T-helper 1 cell treated with Interleukin-12 subunit alpha and Interleukin-12 subunit beta and Interleukin-4 antibody, amounts not matched to agents 30 μg/mL and 1 μg/mL, for 36 hours (primary cell): ENCODE measurements at regions not wholly inside any gene's neighbourhood (a gene's known extent, or its start where the extent isn't known, plus 50 kb on each side); places are given as distances from the start of the nearest gene placed in this dataset.

Source experiments
- H3K27ac Mint-ChIP-seq: one replicate; pipeline ENCODE4 v1.8.0; 2021; ENCODE audit warnings: mild to moderate bottlenecking, mixed read lengths
- H3K27me3 Mint-ChIP-seq: one replicate; pipeline ENCODE4 v1.8.0; 2021; ENCODE audit warnings: low read depth, mixed read lengths
- H3K36me3 Mint-ChIP-seq: one replicate; pipeline ENCODE4 v1.8.0; 2021; ENCODE audit warnings: low read depth, mixed read lengths
- H3K4me1 Mint-ChIP-seq: one replicate; pipeline ENCODE4 v1.8.0; 2021; ENCODE audit warnings: low read depth, mixed read lengths
- H3K4me3 Mint-ChIP-seq: one replicate; pipeline ENCODE4 v1.8.0; 2021; ENCODE audit warnings: mild to moderate bottlenecking, moderate library complexity, mixed read lengths
- H3K9me3 Mint-ChIP-seq: one replicate; pipeline ENCODE4 v1.8.0; 2021; ENCODE audit warnings: mixed read lengths

GRCh38 chr2:226358688-226359087 is 440.9 kb downstream of the IRS1 start:
- H3K36me3 Mint-ChIP-seq = no peaks in the 10 kb centered on the region
- no peak overlapping the region for H3K27ac Mint-ChIP-seq
- peaks cover 21% of the 10 kb centered on the region for H3K27me3 Mint-ChIP-seq
- no peaks in the 10 kb centered on the region for H3K4me1 Mint-ChIP-seq
- peaks cover 3% of the 10 kb centered on the region for H3K9me3 Mint-ChIP-seq
- H3K4me3 Mint-ChIP-seq = no peak overlapping the region

GRCh38 chr2:226357816-226358215 is 441.8 kb downstream of the IRS1 start:
- Mint-ChIP-seq H3K27ac (no peak overlapping the region), H3K4me3 (no peak overlapping the region), H3K9me3 (no peaks in the 10 kb centered on the region), H3K36me3 (no peaks in the 10 kb centered on the region), H3K4me1 (no peaks in the 10 kb centered on the region), H3K27me3 (peaks cover 21% of the 10 kb centered on the region)

DNA sequence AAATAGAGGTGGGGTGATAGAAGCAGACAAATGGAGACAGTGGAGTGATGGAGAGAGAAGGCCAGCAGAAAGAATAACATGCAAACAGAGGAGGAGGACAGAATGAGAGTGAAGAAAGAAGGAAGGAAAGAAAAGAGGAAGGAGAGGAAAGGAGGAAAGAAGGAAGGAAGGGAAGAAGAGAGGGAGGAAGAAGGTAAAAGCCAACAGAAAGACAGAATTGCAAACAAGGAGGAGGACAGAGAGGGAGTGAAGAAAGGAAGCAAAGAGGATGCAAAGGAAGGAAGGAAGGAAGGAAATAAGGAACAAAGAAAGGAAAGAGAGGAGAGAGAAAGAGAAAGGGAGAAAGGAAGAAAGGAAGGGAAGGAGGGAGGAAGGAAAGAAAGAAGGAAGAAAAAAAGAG is 444.0 kb downstream of the IRS1 start:
- H3K4me1 Mint-ChIP-seq = no peaks in the 10 kb centered on the region
- no peaks in the 10 kb centered on the region for H3K36me3 Mint-ChIP-seq
- no peaks in the 10 kb centered on the region for H3K9me3 Mint-ChIP-seq
- H3K4me3 Mint-ChIP-seq = no peak overlapping the region
- peaks cover 21% of the 10 kb centered on the region for H3K27me3 Mint-ChIP-seq
- no peak overlapping the region for H3K27ac Mint-ChIP-seq

GRCh38 chr2:226354434-226354833 is 445.2 kb downstream of the IRS1 start:
- Mint-ChIP-seq H3K4me1 (no peaks in the 10 kb centered on the region), H3K9me3 (no peaks in the 10 kb centered on the region), H3K27me3 (peaks cover 18% of the 10 kb centered on the region), H3K27ac (no peak overlapping the region), H3K4me3 (no peak overlapping the region), H3K36me3 (no peaks in the 10 kb centered on the region)

- no peaks in the 10 kb centered on the region for H3K4me1 Mint-ChIP-seq
- no peaks in the 10 kb centered on the region for H3K36me3 Mint-ChIP-seq
- no peaks in the 10 kb centered on the region for H3K9me3 Mint-ChIP-seq
- H3K4me3 Mint-ChIP-seq = no peak overlapping the region
- H3K27ac Mint-ChIP-seq = no peak overlapping the region
- H3K27me3 Mint-ChIP-seq = peaks cover 18% of the 10 kb centered on the region
Observed at GRCh38 chr2:226352941-226353560, 446.6 kb downstream of the IRS1 start.

DNA sequence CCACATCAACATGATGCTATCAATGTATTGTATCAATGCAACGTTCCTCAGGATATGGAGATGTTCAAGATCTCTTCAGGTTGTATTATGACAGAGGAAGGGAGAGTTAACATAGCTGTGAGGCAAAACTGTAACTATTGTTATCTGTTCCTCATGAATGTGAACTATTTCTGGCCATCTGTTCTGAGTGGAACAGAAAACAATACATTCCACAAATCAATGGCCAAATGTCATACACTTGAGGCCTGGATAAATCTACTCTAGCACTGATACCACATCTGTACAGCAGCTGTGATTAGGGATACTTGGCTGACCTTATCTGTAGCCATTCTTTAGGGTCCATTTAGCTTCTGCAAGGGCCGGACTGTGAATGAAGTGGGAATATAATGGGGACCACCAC is 447.9 kb downstream of the IRS1 start:
- Mint-ChIP-seq H3K9me3 (no peaks in the 10 kb centered on the region), H3K27ac (no peak overlapping the region), H3K4me1 (no peaks in the 10 kb centered on the region), H3K36me3 (no peaks in the 10 kb centered on the region), H3K4me3 (no peak overlapping the region), H3K27me3 (peaks cover 5% of the 10 kb centered on the region)

- no peaks in the 10 kb centered on the region for H3K4me1 Mint-ChIP-seq
Observed at GRCh38 chr2:226339616-226340015, 460.0 kb downstream of the IRS1 start.

GRCh38 chr2:226338825-226339224 is 460.8 kb downstream of the IRS1 start:
- Mint-ChIP-seq H3K4me1 (no peaks in the 10 kb centered on the region), H3K27ac (no peak overlapping the region), H3K4me3 (no peak overlapping the region), H3K27me3 (peaks cover 14% of the 10 kb centered on the region), H3K9me3 (no peaks in the 10 kb centered on the region), H3K36me3 (no peaks in the 10 kb centered on the region)

More at GRCh38 chr2:226339616-226340015, 460.0 kb downstream of the IRS1 start:
- H3K9me3 Mint-ChIP-seq = no peaks in the 10 kb centered on the region
- no peak overlapping the region for H3K27ac Mint-ChIP-seq
- peaks cover 14% of the 10 kb centered on the region for H3K27me3 Mint-ChIP-seq
- no peak overlapping the region for H3K4me3 Mint-ChIP-seq
- H3K36me3 Mint-ChIP-seq = no peaks in the 10 kb centered on the region

DNA sequence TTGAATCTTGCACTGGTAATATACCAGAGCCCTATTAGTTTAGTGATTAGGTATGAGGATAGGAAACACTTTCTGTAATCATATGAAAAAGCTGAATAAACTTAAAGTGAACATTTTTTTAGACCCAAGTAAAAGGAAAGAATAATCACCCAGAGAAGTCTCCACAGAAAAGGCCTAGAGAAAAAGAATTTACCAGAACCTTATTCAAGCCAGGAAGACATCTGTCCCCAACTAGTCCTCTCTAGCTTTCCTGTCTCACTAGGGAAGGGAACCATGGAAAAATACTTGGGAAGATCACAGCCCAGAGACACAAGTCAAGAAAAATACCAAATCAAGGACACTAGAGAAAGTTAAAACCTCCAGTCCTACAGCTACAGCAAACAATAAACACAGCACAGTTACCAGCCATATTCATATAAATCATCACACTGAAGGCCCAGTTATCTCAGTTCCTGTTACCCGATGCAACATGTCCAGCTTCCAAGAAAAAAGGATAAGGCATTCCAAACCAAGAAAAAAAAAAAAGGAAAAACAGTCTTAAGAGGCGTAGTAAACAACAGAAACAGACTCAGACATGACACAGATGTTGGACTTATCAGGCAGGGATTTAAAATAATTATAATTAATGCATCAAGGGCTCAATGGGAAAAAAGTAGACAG is 461.5 kb downstream of the IRS1 start:
- H3K36me3 Mint-ChIP-seq = no peaks in the 10 kb centered on the region
- H3K27ac Mint-ChIP-seq = no peak overlapping the region
- peaks cover 10% of the 10 kb centered on the region for H3K27me3 Mint-ChIP-seq
- H3K4me3 Mint-ChIP-seq = no peak overlapping the region
- H3K9me3 Mint-ChIP-seq = no peaks in the 10 kb centered on the region
- H3K4me1 Mint-ChIP-seq = no peaks in the 10 kb centered on the region

DNA sequence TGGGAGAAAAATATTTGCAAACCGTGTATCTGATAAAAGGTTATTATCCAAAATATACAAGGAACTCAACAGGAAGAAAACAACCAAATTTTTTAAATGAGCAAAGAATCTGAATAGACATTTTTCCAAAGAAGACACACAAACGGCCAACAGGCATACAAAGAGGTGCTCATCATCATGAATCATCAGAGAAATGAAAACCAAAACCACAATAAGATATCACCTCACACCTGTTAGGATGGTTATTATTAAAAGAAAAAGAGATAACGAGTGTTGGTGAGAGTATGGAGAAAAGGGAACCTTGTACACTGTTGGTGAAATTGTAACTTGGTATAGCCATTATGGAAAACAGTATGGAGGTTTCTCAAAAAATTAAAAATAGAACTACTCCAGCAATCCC is 463.3 kb downstream of the IRS1 start:
- H3K4me1 Mint-ChIP-seq = no peaks in the 10 kb centered on the region
- peaks cover 10% of the 10 kb centered on the region for H3K27me3 Mint-ChIP-seq
- no peaks in the 10 kb centered on the region for H3K9me3 Mint-ChIP-seq
- H3K27ac Mint-ChIP-seq = no peak overlapping the region
- no peaks in the 10 kb centered on the region for H3K36me3 Mint-ChIP-seq
- H3K4me3 Mint-ChIP-seq = no peak overlapping the region

DNA sequence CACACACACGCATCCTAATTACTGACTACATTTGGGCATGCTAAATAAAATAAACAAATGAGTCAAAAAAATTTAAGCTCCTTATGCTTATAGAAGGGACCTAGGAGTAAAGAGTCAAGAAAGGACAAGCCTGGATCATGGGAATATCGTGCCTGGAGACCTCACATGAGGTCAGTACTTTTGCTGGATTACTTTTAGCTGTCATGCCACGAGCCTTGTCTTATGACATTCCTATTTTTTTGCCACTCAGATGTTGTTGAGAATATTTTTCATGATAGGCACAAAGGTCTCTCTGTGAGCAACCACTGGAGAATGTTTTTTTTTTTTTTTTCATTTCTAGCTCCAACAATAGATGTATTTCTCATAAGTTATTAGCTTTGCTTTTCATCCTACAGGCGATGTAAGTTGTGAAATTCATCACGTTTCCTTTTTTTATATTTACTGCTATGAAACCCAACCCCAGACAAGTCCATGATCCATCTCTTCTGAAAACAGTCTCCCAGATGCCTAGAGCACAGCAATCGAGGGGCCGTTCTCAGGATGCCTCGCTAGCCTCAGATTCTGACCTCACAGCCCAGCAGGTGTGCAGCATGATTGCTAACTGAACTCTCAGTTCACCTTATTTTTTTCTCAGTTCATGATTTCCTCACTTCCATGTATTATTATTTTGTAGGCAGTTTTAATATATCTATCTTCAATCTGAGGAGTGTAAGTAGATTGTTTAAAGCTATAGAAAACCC is 464.5 kb downstream of the IRS1 start:
- no peaks in the 10 kb centered on the region for H3K9me3 Mint-ChIP-seq
- no peak overlapping the region for H3K27ac Mint-ChIP-seq
- H3K36me3 Mint-ChIP-seq = no peaks in the 10 kb centered on the region
- H3K4me3 Mint-ChIP-seq = no peak overlapping the region
- no peaks in the 10 kb centered on the region for H3K4me1 Mint-ChIP-seq
- peaks cover 10% of the 10 kb centered on the region for H3K27me3 Mint-ChIP-seq

GRCh38 chr2:226333388-226333787 is 466.2 kb downstream of the IRS1 start:
- H3K36me3 Mint-ChIP-seq = no peaks in the 10 kb centered on the region
- no peaks in the 10 kb centered on the region for H3K4me1 Mint-ChIP-seq
- H3K27me3 Mint-ChIP-seq = peaks cover 5% of the 10 kb centered on the region
- H3K9me3 Mint-ChIP-seq = no peaks in the 10 kb centered on the region
- no peak overlapping the region for H3K4me3 Mint-ChIP-seq
- no peak overlapping the region for H3K27ac Mint-ChIP-seq

GRCh38 chr2:226330206-226330605 is 469.4 kb downstream of the IRS1 start:
- H3K4me1 Mint-ChIP-seq = no peaks in the 10 kb centered on the region
- H3K36me3 Mint-ChIP-seq = no peaks in the 10 kb centered on the region
- no peak overlapping the region for H3K27ac Mint-ChIP-seq
- H3K9me3 Mint-ChIP-seq = no peaks in the 10 kb centered on the region
- no peaks in the 10 kb centered on the region for H3K27me3 Mint-ChIP-seq
- no peak overlapping the region for H3K4me3 Mint-ChIP-seq

DNA sequence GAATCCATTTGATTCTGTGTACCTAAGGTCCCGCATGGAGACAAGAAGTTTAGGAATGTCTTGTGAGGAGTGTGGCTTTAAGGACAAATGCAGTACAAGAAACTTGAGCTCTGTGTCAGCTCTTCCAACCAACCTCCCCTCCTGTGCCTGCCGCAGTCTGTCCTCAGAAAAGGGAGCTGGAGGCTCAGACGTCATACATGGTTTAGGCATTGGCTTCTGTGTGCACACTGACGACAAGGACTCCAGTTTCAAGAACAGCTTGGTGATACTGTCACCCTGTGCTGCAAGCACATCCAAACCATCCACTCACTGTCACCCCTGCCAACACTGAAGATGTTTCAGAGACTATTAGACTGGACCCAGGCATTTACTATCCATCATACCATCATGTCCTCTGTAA is 470.4 kb downstream of the IRS1 start:
- H3K36me3 Mint-ChIP-seq = no peaks in the 10 kb centered on the region
- no peaks in the 10 kb centered on the region for H3K4me1 Mint-ChIP-seq
- no peak overlapping the region for H3K27ac Mint-ChIP-seq
- H3K4me3 Mint-ChIP-seq = no peak overlapping the region
- no peaks in the 10 kb centered on the region for H3K9me3 Mint-ChIP-seq
- H3K27me3 Mint-ChIP-seq = no peaks in the 10 kb centered on the region

- H3K4me3 Mint-ChIP-seq = no peak overlapping the region
- H3K27me3 Mint-ChIP-seq = peaks cover 3% of the 10 kb centered on the region
- no peak overlapping the region for H3K27ac Mint-ChIP-seq
- H3K4me1 Mint-ChIP-seq = no peaks in the 10 kb centered on the region
- no peaks in the 10 kb centered on the region for H3K9me3 Mint-ChIP-seq
- no peaks in the 10 kb centered on the region for H3K36me3 Mint-ChIP-seq
Observed at GRCh38 chr2:226327830-226328229, 471.8 kb downstream of the IRS1 start.
